GM19043 (cell line): ENCODE measurements at regions not wholly inside any gene's neighbourhood (a gene's known extent, or its start where the extent isn't known, plus 50 kb on each side); places are given as distances from the start of the nearest gene placed in this dataset.

Experiments used
- ATAC-seq: cut with Tn5 transposase; IDR thresholded peaks from one replicate; pipeline ENCODE4 v1.9.1; 2021; ENCODE audit warnings: low read depth; ENCODE audit not compliant: unreplicated experiment

GRCh38 chr7:17015598-17016031 is 133.8 kb upstream of the AGR3 start:
- no peak for ATAC-seq

- no peak for ATAC-seq
Observed at GRCh38 chr7:17016402-17017010, 134.7 kb upstream of the AGR3 start.

- no peak for ATAC-seq
Observed at GRCh38 chr7:17019106-17019505, 137.3 kb upstream of the AGR3 start.

GRCh38 chr7:17020250-17020649 is 138.5 kb upstream of the AGR3 start:
- no peak for ATAC-seq

- ATAC-seq = no peak
Observed at GRCh38 chr7:17021205-17021604, 139.4 kb upstream of the AGR3 start.

GRCh38 chr7:17022920-17023319 is 141.1 kb upstream of the AGR3 start:
- ATAC-seq = no peak

GRCh38 chr7:17026269-17026668 is 144.5 kb upstream of the AGR3 start:
- ATAC-seq = no peak

GRCh38 chr7:17027143-17027788 is 145.5 kb upstream of the AGR3 start:
- ATAC-seq = no peak

- no peak for ATAC-seq
Observed at GRCh38 chr7:17027789-17028152, 146.0 kb upstream of the AGR3 start.

GRCh38 chr7:17029150-17029549 is 147.4 kb upstream of the AGR3 start:
- no peak for ATAC-seq

GRCh38 chr7:17030559-17030958 is 148.8 kb upstream of the AGR3 start:
- ATAC-seq = no peak

- no peak for ATAC-seq
Observed at GRCh38 chr7:17031906-17032551, 150.2 kb upstream of the AGR3 start.

GRCh38 chr7:17033245-17033644 is 151.5 kb upstream of the AGR3 start:
- no peak for ATAC-seq

GRCh38 chr7:17036584-17036983 is 154.8 kb upstream of the AGR3 start:
- ATAC-seq = no peak

GRCh38 chr7:17037356-17037755 is 155.6 kb upstream of the AGR3 start:
- ATAC-seq = no peak

- no peak for ATAC-seq
Observed at GRCh38 chr7:17038160-17038782, 156.5 kb upstream of the AGR3 start.

- ATAC-seq = no peak
Observed at GRCh38 chr7:17038783-17039170, 157.0 kb upstream of the AGR3 start.

GRCh38 chr7:17039372-17039771 is 157.6 kb upstream of the AGR3 start:
- ATAC-seq = no peak

GRCh38 chr7:17040716-17041115 is 158.9 kb upstream of the AGR3 start:
- no peak for ATAC-seq

GRCh38 chr7:17041324-17041723 is 159.5 kb upstream of the AGR3 start:
- ATAC-seq = no peak

GRCh38 chr7:17042211-17042610 is 160.4 kb upstream of the AGR3 start:
- no peak for ATAC-seq
